Astrocyte of the spinal cord (primary cell): ENCODE measurements at regions not wholly inside any gene's neighbourhood (a gene's known extent, or its start where the extent isn't known, plus 50 kb on each side); places are given as distances from the start of the nearest gene placed in this dataset.
"Not testable (repeated sequence)": the region's sequence is repeated elsewhere in the genome, so short reads cannot be mapped to it uniquely, and the experiment has no call there.

ENCODE experiments used
- DNase-seq: peaks from one replicate; pipeline ENCODE4 v3.0.0; 2011; ENCODE audit warnings: low read depth, low spot score
- H3K4me3 ChIP-seq: 2 replicates; pipeline ENCODE4 v1.5.1; 2011; ENCODE audit warnings: low read depth, mild to moderate bottlenecking, low read length, moderate library complexity
- in situ Hi-C: cut with HindIII; loops from 2 replicates; pipeline ENCODE4 v1.10.0; 2017; ENCODE audit warnings: low sequenced_read_pairs
- TF ChIP-seq, protein P1 (sequence below): IDR thresholded peaks from 2 replicates; pipeline ENCODE4 v1.5.1; 2012; ENCODE audit warnings: low read depth, mild to moderate bottlenecking, low read length, inconsistent platforms

- in situ Hi-C loops, result no loop called here
- no peak for DNase-seq
- TF ChIP-seq, protein P1, sequence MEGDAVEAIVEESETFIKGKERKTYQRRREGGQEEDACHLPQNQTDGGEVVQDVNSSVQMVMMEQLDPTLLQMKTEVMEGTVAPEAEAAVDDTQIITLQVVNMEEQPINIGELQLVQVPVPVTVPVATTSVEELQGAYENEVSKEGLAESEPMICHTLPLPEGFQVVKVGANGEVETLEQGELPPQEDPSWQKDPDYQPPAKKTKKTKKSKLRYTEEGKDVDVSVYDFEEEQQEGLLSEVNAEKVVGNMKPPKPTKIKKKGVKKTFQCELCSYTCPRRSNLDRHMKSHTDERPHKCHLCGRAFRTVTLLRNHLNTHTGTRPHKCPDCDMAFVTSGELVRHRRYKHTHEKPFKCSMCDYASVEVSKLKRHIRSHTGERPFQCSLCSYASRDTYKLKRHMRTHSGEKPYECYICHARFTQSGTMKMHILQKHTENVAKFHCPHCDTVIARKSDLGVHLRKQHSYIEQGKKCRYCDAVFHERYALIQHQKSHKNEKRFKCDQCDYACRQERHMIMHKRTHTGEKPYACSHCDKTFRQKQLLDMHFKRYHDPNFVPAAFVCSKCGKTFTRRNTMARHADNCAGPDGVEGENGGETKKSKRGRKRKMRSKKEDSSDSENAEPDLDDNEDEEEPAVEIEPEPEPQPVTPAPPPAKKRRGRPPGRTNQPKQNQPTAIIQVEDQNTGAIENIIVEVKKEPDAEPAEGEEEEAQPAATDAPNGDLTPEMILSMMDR, result no peak
- H3K4me3 ChIP-seq, result no peak overlapping the region
These were observed 106.1 kb upstream of the GMNC start for GRCh38 chr3:190968616-190969015.

- DNase-seq, in situ Hi-C loops: not testable (repeated sequence)
- H3K4me3 ChIP-seq, result peak overlapping the region; percentile 15
These were observed 102.4 kb upstream of the GMNC start for GRCh38 chr3:190964931-190965330.

GRCh38 chr3:190959077-190959476, 96.6 kb upstream of the GMNC start:
- TF ChIP-seq, protein P1, result no peak
- no peak for DNase-seq
- H3K4me3 ChIP-seq, result no peak overlapping the region
- in situ Hi-C loops, result no loop called here

DNA sequence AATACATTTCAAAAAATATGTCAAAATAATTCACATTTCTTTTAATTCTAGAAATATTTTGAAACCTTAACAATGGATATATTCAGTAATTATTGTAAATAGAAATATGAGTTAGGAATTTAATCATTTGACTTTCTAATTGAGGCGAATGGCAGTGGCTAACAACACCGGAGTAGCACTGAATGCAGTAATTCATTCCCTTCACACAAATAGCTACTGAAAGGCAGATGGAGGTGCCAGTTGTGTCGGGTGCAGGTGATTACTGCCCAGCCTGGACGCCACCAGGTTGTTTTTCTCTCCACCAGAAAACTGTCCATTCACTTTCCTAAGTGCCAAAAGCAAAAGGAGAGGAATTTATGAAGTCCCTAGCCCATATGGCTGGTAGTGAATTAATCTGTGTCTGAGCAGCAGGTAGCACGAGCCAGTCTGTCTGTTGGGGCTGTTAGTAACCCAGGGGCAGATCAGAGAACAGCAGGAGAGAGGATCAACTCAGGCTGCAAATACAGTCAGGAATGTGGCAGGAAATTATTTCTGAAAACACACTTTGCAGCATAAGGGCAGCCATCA, 79.3 kb upstream of the GMNC start:
- no peak for DNase-seq
- in situ Hi-C loops, result no loop called here
- TF ChIP-seq, protein P1, result no peak
- no peak overlapping the region for H3K4me3 ChIP-seq

DNA sequence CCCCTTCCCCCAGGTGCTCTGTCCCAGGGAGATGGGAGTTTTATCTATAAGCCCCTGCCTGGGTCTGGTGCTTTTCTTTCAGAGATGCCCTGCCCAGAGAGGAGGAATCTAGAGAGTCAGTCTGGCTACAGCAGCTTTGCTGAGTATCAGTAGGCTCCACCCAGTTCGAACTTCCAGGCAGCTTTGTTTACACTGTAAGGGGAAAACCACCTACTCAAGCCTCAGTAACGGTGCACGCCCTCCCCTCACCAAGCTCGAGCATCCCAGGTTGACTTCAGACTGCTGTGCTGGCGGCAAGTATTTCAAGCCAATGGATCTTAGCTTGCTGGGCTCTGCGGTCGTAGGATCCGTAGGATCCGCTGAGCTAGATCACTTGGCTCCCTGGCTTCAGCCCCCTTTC, 72.1 kb upstream of the GMNC start:
- in situ Hi-C loops, DNase-seq, H3K4me3 ChIP-seq: not testable (repeated sequence)

DNA sequence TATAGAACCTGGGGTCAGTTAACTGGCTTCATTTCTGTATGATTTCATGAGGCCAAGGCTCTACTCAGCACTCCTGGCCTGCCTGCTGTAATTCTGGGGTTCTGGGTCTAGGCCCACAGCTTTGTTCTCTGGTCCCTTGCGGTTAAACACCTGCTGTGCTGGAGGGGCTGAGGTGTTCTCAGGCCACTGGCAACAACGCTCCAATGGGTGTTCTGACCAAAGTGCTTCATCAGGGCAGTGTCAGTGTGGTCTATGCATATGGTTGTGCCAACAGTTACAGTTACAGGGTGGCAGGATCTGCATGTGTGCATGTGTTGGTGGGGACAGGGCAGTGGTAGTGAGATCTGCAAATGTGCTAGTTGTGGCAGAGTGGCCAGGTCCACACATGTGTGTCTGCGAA, 64.1 kb upstream of the GMNC start:
- H3K4me3 ChIP-seq, result no peak overlapping the region
- in situ Hi-C loops, result no loop called here
- DNase-seq, result no peak
- TF ChIP-seq, protein P1, result no peak

DNA sequence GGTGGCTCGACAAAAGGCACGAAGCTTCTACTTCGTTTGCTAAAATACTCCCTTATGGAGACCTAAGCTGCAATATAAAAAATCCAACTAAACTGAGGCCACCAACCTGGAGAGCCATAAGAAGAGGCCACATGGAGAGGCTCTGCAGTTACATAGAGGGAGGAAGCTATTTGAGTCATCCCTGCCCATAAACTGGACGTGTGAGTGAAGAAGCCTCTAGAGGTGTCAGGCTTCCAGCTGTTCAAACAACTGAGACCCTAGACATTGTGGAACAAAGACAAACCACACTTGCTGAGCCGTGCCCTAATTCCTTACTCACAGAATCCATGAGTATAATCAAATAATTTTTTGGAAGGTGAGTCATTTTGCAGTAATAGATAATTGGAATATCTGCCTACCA, 50.2 kb upstream of the GMNC start:
- DNase-seq, result peak; percentile 6
- H3K4me3 ChIP-seq, result no peak overlapping the region
- TF ChIP-seq, protein P1, result no peak

More for the DNA sequence above, 50.2 kb upstream of the GMNC start:
- in situ Hi-C loops, result no loop called here
